T-helper 9 cell (primary cell): ENCODE measurements at regions not wholly inside any gene's neighbourhood (a gene's known extent, or its start where the extent isn't known, plus 50 kb on each side); places are given as distances from the start of the nearest gene placed in this dataset.

Source experiments
- DNase-seq: peaks from one replicate; pipeline ENCODE4 v3.0.0-alpha.2; 2020

DNA sequence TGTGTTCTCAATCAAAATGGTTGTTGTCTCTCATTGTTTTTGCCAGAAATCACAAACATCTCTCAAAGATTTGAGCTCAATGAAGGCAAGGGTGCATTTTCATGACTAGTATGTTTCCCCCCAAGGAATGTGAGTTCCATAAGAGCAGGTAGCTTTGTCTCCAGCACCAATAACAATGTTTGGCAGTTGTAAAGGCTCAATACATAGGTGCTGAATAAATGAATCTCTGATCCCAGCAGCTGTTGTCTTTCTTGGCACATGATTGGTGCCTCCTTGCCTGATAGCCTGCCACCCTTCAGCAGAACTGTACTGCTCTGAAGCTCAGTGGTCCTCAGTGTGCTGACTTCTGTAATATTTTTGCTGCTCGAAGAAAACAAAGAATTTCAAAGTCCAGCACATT is 103.1 kb upstream of the CDH11 start:
- no peak for DNase-seq

DNA sequence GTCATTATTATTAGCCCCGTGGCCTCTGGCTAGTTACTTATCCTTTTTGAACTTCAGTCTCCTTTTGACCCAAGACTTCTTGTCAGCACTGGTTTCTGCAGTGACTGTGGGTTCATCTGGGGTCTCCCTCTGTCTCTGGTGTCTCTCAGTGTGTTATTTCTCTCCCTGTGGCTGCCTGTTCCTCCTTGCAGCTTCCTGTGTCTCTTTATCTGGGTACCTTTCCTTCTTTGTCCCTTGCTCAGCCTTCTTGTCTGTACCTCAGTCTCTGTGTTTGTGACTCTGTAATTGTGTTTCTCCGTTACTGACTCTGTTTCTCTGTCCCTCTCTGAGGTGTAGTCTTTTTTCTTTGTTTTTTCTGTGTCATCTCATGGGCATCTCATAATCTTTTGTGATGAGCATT is 102.6 kb upstream of the CDH11 start:
- no peak for DNase-seq

DNA sequence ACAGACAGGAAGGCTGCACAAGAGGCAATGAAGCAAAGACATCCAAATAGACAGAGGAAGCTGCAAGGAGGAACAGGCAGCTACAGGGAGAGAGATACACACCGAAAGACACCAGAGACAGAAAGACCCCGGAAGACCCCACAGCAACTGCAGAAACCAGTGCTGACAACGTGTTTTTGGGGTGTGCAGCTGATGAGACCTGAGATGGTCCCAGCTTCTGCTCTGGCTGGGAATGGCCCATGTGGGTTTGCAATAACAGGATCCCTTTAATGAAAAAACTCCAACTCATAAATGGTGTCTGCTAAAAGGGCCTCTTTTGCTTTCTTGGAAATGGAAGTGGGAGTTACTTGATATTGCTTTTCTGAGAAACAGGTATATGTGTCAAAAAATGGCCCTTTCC is 101.5 kb upstream of the CDH11 start:
- no peak for DNase-seq

DNA sequence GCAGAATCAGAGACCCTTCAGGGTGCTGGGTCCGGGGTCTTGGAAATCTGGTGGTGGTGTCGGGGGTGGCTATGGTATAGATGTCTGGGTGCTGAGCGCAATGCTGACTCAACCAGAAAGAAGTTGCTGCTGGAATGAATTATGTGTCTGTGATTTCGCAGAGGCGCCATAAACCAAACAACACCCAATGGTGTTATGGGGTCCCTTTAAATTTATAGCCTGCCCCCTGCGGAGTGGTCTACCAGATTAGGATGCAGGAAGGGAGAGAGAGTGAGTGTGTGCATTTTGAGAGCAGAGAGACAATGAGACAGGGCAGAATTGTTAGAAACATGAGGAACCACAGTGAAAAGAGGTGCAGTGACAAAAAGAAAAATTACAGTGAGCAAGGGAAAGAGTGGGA is 100.7 kb upstream of the CDH11 start:
- no peak for DNase-seq

DNA sequence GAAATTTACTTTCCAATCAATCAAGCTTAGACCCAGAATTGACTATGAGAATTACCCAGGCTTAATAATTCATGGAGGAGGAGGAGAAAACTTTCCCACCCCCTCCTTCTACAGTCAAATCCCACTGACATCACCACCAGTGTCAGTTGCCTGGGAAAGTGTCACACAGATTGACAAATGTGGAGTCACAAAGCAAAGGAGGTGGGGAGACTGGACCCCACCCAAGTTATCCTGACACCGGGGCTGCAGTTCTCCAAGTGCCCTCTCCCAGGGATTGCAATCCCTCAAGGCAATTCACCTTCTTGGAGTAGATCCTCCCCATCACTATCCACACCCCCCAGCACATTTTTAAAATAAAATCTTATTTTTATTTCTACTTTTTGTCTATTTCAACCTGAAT is 100.2 kb upstream of the CDH11 start:
- DNase-seq = no peak

DNA sequence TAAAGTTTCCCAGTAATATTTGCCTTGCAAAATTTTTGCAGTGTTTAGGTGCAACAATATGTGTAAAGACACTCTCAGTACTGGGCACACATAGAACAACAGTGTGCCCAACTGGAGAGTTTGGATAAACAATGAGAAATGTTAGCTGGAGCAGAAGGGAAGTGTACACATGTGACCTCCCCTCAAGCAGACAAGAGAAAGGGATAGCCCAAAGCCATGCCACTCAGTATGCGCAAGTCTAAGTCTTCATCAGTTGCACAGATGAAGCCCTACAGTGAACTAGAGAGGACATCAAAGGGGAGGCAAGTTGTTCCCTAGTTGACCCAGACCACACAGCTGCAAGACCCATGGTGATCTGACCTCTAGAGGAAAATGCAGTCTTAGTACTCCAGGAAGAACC is 97.9 kb upstream of the CDH11 start:
- no peak for DNase-seq

DNA sequence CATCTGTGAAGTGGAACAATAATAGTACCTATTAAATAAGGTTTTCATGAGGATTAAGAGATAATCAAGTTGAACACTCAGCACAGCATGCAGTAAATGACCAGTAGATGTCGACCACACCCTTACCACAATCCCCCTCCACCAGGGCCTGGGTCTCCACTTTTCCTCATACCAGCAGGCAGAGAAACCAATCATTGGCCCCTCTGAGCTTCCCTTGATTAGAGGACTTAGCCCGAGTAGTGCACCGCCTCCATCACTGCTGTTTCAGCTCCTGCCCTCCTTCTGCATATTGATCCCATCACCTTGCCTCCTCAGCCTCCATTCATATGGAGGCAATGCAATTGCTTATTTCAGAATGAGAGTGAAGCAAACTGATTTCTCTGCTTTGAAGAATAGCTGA is 96.5 kb upstream of the CDH11 start:
- no peak for DNase-seq

DNA sequence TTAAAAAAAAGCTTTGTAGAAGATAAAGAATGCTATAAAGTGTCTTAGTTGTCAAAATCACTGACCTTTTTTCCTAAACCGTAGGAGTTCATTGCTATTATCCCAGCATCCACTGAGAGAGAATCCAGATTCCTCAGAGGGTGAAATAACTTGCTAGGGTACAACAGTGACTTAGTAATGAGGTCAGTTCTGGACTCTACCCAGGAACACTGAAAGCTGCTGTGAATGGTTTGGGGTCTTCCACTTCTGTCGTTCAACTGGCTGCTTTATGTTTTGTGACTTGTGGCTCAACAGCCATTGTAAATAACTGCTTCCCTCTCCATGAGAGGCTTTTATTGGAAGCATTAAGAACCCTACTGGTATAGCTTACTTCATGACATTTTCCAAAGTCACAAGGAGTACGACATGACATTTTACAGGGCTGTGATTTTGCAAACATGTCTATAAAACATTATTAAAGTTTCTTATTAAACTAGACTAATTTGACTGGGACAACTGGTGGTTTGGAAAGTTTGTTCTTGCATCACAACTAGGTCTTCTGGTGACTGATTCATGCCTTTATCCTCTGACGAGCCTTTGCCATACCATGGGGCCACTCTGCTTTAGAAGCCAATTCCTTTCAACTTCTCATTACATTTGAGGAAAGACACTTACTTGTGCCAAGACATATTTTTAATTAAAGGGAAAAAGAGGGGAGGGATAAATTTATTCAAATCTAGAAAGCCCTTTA is 92.2 kb upstream of the CDH11 start:
- DNase-seq = no peak

DNA sequence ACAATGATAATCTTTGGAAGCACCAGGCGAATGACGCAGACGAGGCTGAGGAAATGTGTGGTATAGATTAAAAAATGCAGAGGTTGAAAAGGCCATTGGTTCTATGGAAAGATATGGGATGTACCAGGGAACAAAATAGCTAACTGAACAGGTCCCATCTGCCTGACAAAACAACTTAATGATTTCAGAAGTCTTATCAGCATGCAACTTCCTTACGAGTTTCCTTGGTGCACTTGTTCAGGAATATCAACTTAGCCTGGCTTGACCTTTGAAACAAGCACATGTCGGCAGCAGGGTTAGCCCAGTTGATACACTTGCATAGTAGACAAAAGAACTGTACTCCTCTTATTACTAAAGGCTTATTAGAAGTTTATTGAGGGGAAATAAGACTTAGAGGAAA is 90.9 kb upstream of the CDH11 start:
- no peak for DNase-seq

DNA sequence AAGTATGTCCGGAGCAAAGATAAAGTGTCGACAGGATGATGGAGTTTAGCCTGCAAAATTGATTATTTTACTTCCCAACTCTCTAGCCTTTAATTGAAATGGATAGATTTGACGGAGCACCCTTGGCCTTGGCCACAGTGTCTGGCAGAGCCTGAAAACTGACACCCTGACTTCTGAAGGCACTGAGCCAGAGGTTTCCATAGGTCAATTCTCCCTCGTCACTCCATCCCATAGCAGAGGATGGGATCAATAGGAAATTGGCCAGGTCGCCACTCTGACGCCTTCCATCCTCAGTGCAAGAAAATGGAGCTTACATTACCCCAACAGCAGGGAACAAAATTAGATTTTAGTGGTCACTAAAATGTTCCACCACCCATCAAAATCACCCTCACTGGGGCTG is 90.4 kb upstream of the CDH11 start:
- DNase-seq = no peak

DNA sequence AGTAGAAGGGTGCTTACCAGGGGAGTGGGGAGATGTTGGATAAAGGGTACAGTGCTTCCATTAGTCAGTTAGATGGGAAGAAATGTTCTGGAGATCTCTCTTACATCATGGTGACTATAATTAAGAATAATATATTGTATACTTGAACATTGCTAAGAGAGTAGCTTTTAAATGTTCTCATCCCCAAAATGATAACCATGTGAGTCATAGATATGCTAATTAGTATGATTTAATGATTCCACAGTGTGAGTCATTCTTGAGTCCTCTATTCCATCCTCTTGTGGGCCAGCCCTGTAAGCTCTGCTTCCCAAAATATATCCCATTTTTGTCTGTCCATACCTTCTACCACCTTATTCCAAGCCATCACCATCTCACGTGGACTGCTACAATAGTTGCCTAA is 80.6 kb upstream of the CDH11 start:
- no peak for DNase-seq

DNA sequence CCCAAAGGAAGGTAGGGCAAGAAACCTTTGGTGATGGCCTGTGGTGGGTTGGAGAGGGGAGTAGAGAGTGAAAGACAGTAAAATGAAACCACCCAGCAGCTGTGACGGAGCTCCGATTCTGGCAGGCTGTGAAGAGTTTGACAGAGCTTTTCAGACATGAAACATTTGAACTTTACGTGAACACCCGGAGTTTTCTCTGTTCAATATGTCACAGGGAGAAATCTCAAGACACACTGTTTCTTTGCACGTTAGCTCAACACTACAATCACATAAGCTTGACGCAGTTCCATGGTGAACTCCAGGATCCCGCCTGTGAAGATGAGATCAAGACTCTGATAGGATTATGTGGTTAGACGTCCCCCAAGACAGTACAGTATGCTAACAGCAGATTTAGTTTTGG is 79.6 kb upstream of the CDH11 start:
- no peak for DNase-seq

DNA sequence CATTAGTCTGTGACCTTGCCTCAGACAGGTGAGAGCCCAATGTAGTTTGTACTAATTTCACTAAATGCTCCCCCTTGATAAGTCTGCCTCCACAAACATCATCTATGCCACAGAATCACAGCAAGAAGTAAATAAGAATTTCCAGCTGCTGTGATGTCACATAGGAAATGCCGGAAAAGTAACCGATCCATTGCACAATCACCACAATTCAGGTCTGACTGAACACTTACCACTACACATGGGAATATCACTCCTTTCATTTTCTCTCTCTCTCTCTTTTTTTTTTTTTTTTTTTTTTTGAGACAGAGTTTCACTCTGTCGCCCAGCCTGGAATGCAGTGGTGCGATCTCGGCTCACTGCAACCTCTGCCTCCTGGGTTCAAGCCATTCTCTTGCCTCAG is 79.0 kb upstream of the CDH11 start:
- no peak for DNase-seq

DNA sequence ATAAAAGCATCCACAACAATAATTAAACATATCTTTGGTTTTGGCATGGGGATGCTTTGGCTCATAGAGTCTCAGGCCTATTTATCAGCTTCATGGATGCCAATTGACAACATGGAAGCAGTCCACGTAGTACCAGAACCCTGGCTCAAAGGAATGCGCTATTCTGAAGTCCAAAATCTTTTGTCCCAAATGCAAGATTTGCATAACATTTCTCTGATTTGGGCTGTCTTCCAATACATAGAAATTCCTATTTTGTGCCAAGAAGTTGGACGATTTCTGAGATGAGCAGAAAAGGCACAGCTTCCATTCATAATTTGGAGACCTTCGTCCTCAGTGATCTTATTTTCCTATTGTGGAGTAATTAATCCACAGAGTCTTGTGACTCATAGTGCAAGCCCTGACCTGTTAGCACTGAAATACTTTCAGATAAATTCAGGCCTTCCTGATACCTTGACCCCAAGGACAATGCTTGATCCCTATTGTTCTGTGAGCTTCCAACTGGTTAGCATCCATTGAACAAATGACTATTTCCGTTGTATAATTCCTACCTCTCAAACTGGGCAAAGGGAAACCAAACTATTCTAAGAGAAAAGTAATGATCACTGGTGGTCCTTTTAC is 78.4 kb upstream of the CDH11 start:
- DNase-seq = no peak

DNA sequence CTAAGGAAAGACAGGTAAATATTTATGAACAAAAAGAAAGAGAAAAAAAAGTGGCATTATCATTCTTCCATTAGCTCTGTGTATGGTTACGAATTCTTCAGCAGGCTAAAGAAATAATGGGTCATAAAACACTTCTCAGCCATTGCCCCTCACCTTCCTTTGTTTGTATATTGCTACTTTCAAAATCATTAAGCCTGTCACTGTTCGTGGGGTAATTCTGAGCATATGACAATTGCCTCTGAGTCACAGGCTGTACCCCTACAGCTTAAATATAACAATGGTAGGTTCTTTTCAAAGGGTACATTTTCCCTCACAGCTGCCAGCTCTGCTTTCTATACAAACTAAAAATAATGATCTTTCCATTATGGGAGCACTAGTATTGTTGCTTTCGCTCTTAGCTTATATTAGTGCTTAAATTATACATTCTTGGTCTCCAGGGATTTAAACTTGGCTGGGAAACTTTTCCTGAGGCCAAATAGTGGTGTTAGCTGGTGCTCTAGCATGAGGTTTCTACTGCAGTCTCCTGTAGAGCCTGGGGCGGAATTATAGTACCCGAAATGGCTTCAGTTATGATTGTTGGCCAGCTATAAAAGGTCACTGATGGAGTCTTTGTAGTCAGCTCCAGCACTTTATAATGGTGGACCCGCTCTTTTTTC is 74.7 kb upstream of the CDH11 start:
- no peak for DNase-seq

DNA sequence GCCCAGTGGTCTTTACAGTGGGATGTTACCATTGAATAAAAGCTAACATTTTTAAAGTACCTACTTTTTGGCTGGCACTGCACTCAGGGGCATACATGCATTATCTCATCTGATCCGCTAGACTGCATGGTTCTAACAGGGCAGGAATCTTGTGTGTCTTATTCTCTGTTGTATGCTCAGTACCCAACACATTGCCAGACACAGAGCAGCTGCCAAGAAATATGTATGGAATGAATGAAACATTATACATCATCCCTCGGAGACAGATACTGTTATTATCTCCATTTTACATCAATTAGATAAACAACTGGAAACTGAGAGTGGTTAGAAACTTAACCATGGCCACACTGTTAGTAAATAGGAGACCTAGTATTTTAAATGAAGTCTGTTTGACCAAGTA is 74.1 kb upstream of the CDH11 start:
- DNase-seq = no peak

DNA sequence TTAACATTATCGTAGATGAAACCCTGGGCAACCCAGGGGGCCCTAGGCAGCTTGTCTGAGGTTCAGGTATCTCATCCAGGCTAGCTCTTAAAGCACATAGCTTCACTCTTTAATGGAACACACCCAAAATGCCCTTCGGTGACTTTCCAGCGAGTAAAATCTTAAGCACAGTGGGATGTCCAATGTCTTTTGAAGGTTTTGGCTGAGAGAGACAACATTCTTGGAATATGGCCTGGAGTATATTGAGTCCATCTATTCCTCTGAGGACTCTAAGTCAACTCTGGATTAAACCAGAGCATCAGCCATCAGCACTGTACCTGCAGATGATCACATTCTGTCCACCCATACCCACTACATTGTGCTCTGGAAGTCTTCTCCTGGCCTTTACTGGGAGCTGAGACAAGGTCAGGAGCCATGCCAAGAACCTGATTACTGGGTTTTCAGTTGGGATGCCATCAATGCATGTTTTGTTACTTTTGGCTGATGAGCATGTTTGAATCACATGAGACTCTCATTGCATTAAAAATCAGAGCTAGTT is 63.4 kb upstream of the CDH11 start:
- no peak for DNase-seq

DNA sequence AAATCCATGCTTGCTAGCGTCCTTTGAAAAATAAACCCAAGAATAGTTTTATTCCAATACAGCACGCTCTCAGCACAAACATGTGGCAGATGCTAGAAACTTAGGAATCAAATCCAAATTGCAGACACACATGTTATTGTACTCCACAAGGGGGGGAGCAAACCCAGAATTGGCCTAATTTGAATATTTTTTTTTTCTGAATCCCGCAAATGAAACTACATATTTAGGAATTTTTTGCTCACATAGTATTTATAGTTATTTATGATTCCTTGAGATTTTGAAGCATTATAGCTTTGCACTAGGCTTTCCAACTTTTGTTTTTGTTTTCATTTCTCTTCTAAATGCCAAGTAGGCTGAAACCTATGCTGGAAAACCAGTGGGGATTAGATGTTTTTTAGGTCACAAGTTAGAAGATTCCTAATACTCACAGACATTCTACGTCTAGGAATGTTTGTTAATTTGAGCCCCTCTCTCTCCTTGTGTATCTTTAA is 59.3 kb upstream of the CDH11 start:
- DNase-seq = no peak

DNA sequence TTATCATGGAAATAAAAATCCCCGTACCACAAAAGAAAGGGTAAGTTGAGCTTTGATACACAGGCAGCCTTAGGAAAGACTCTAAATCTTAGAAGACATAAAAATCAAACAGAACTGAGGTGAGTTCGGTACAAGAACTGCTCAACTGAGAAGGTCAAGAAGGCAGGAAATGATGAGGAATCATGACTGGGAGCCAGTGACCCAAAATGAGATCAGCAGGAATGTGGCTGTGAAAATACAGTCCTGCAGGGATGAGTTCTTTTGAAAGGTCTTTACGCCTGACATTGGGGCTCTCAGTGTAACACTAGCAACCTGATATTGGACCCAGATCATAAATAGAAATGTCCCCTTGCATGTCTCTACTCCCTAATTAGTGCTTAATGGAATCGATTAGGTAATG is 56.3 kb upstream of the CDH11 start:
- DNase-seq = no peak

DNA sequence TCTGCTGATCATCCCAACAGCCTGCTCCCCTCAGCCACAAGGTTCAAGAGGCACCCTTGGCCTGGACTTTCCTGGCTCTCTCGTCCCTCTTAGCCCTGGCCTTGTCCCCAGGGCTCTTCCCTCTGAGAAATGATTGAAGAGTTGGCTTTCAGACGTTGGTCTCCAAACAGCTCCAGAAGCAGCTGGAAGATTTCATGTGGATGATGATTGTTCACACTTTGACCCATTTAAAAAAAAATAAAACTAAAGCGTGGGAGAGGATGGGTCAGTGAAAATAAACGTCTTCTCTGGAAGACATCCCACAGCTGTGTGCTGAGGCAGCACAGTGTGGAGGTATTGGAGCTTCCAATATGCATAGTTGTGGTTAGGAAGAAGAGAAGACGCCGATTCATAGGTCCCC is 54.7 kb upstream of the CDH11 start:
- DNase-seq = no peak

DNA sequence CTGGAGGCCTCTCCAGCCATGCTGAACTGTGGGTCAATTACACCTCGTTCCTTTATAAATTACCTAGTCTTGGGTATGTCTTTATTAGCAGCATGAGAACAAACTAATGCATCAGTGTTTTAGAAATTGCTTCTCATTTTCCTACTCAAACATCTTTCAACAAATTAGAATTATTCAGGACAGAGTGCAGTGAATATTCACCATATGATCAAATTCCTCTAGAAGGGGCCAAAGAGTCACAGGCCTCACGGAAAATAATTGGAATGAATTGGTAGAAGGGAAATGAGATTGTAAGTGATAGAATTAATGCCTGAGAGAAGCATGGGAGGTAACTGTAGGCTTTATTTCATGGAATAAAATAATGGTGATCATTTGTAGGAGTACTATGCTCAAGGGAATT is 50.5 kb upstream of the CDH11 start:
- no peak for DNase-seq
